Kasumi-1 (cell line): ENCODE measurements at regions not wholly inside any gene's neighbourhood (a gene's known extent, or its start where the extent isn't known, plus 50 kb on each side); places are given as distances from the start of the nearest gene placed in this dataset.

Experiments used
- DNase-seq, 2 experiments: peaks; one replicate each; lab custom pipeline; 2025; lab: John Stamatoyannopoulos, UW

DNA sequence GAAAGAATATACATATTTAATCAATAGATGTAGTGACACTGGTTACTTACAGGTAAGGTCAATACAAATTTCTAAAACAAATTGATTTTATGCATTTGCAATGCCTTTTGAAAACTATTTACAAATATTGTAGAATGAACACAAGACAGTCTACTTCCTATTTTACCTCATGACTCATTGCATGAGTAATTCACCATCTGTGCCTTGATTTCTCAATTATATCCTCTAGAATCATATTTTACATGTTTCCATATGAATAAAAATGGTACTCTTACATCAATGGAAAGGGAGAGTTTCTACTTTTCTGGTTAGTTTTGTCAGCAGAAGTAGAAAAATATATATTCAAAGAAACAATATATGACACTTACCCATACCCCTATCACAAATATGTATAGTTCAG is 203.8 kb upstream of the CDH7 start:
- DNase-seq, result no peak

DNA sequence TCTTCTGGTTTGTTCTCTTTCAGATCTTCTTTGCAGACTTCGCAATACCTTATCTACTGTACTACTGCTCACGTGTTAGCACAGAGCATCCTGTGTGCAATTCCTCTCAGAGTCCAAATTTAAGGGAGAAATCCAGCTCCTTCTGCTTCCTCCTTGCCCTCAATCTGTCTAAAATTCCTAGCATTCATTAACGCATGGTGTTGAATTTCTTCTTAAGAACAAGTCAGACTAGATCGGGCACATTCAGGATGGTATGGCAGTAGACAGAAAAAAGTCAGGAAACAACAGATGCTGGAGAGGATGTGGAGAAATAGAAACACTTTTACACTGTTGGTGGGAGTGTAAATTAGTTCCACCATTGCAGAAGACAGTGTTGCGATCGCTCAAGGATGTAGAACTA is 206.1 kb upstream of the CDH7 start:
- DNase-seq, result no peak

DNA sequence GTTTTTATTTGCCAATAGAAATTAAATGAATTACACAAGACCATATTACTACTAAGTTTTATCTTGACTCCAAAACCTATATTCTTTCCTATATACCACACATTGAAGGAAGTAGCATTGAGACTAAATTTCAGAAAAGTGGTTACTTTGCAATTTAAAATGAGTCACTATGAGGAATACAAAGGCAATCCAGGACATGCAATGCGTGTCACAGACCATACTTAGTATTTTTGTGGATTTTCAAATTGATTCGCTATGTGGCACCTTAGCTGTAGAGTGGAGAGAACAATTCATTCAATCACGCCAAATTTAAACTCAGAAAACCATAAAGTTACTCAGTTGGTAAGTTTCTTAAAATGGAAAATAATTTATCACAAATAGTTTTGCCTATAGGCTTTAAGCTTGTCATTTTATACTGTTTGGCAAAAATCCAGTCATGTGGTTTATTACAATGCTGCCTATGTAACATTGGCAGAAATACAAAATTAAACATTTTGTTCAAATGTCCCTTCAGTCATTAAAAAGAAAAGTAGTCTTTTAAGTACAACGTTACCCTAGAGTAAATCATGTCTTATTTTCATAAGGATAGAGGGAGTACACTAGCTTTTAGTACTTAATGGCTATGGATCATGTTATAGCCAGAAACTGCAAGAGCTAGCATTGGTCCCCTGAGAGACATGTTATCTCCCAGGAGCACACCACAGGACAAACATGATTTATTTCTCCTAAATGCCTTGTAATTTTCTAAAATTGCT is 222.8 kb upstream of the CDH7 start:
- no peak for DNase-seq

GRCh38 chr18:65526099-65526498 is 224.7 kb upstream of the CDH7 start:
- DNase-seq, result no peak

- no peak for DNase-seq
Measured at GRCh38 chr18:65523461-65523860, 227.4 kb upstream of the CDH7 start.

GRCh38 chr18:65522907-65523306 is 227.9 kb upstream of the CDH7 start:
- no peak for DNase-seq

GRCh38 chr18:65516209-65516608 is 234.6 kb upstream of the CDH7 start:
- DNase-seq, result no peak

DNA sequence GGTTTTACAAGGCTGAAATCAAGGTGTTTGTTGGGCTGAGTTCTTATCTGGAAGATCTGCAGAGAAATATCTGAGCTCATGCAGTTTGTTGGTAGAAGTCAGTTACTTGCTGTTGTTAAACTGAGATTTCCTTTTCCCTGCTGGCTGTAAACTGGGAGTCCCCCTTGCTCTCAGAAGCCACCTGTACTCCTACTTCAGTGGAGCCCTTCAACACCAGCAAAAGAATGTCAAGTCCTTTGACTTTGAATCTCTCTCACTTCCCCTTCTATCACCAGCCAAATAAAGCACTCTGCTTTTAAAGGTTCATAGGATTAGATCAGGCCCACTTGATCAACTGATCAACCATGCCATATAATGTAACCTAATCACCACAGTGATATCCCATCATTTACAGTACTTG is 252.2 kb upstream of the CDH7 start:
- no peak for DNase-seq

GRCh38 chr18:65487569-65487968 is 263.2 kb upstream of the CDH7 start:
- no peak for DNase-seq

- DNase-seq, result no peak
Measured at GRCh38 chr18:65477455-65477854, 273.4 kb upstream of the CDH7 start.

DNA sequence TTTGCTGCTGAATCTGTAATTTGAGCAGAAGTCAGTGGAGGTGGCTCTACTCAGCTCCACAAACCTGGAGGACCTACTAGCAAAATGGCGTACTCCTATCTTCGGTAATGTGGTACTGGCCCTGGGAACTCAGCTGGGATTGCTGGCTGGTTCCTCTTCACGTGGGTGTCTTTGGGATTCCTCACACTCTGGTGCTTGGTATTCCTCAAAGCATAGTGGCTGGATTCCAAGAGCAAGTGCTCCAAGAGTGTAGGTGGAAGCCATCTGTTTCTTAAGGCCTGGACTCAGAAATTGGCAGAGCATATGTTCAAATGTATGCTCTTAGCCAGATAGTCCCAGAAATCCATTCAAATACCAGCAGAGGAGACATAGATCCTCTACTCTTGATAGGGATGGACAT is 281.9 kb upstream of the CDH7 start:
- DNase-seq, result no peak

DNA sequence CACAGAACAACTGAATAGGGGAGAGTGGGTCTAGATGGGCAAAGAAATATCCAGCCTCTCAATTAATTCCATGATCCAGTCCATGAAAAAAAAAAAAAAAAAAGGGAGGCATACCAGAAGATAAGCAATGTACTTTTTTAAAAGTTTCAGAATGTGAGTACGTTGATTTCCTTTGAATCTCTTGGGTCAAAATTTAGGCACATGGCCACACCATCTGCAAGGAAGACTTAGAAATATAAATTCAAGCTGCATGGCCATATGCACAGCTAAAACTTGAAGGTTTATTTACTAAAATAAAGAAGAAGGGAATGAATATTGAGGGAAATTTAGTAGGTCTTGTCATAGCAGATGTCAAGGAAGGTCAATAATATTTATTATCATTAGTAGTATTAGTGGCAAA is 286.5 kb upstream of the CDH7 start:
- no peak for DNase-seq

- DNase-seq, result no peak
Measured at GRCh38 chr18:65459741-65460140, 291.1 kb upstream of the CDH7 start.

GRCh38 chr18:65458871-65459270 is 291.9 kb upstream of the CDH7 start:
- no peak for DNase-seq

DNA sequence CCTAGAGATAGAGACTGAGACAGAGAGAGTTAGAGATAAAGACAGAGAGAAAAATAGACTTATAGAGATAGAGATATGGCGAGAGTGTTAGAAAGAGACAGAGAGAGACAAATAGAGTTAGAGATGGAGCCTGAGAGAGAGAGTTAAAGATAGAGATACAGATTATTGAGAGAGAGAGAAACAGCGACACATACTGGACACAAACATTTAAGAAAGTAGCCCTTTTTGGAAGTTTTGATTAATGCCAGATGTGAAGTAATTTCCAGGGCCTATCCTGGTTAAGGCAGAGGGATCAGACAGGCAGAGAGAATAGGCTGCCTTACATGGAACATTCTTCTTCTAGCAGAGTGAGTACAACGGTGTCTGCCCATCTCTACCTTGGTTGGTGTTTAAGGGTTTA is 311.6 kb upstream of the CDH7 start:
- DNase-seq, result peak; percentile 41 to 45

DNA sequence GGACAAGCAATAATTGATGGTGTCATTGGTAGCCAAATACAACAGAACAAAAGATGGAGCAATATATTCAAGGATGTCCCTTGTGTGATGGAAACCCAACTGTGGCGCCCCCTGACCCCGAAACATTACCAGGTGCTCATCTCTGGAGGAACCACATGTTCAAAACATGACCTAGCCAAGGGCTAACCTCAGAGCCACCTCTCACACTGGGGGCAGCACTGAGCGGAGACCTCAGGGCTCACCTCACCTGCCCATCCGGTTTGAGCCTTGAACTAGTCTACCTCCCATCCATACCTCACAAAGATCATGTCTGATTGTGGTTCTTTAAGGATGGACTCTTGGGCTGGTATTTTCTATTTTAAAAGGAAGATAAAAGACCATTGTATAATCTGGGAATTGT is 314.4 kb upstream of the CDH7 start:
- DNase-seq, result no peak

GRCh38 chr18:65435534-65435933 is 315.3 kb upstream of the CDH7 start:
- no peak for DNase-seq

- no peak for DNase-seq
Measured at GRCh38 chr18:65429601-65430000, 321.2 kb upstream of the CDH7 start.

GRCh38 chr18:65425366-65425765 is 325.4 kb upstream of the CDH7 start:
- DNase-seq, result no peak

DNA sequence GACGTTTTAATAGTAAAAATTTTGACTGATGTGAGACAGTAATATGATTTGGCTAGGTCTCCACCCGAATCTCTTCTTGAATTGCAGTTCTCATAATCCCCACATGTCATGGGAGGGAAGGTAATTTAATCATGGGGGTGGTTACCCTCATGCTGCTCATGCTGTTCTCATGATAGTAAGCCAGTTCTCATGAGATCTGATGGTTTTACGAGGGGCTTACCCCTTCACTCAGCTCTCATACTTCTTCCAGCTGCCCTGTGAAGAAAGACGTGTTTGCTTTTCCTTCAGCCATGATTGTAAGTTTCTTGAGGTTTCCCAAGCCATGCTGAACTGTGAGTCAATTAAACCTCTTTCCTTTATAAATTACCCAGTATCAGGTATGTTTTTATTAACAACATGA is 327.0 kb upstream of the CDH7 start:
- DNase-seq, result no peak

- DNase-seq, result no peak
Measured at GRCh38 chr18:65422544-65423136, 328.2 kb upstream of the CDH7 start.

GRCh38 chr18:65415098-65415497 is 335.7 kb upstream of the CDH7 start:
- DNase-seq, result no peak

DNA sequence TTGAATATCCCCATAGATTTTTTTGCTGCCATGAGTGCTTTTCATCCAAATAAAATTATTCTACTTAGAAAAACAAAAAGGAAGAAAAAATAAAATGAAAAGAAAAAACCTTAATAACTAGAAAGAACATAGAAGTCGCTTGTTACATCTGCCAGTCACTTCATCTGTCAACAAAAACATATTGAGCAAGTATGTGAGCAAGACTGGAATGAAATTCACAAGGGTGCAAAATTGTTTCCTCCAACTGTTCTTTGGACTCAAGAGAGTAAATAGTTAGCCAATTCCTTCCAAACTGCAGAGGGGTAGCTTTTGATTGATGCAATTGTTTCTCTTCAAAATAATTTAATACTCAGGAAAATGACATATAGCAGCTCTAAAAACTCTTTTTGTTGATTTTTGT is 336.3 kb upstream of the CDH7 start:
- no peak for DNase-seq

DNA sequence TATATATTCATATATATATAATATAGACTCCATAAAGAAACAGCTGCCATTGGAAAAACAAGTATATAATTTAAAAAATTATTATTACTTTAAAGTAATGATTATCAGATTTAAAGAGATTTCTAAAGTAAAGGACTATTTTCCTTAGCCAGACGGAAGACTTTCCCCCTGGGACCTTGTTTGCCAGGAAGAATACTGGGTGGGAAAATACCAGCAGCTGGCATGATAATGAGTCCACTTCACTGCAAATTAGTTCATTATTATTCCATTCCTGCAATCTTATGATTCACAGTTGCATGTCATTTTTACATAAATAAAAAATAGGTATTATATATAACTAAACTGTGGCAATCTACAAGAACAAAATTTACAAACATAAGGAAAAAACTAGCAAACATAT is 339.8 kb upstream of the CDH7 start:
- DNase-seq, result no peak
